Tibial artery (tissue), 4 donors: ENCODE measurements at regions not wholly inside any gene's neighbourhood (a gene's known extent, or its start where the extent isn't known, plus 50 kb on each side); places are given as distances from the start of the nearest gene placed in this dataset.

Source experiments
- DNase-seq, 2 donors: peaks; one replicate each; pipeline ENCODE4 v3.0.0-alpha.2; 2019
- H3K27ac ChIP-seq, 2 donors: fragments of 200-600 bp; sonication (generic) in 1 of 2; 1 replicate in 1 of 2; 2 replicates in 1 of 2; pipeline ENCODE4 v1.5.1; 2018 to 2019; ENCODE audit warnings: mild to moderate bottlenecking in 1 of 2
- H3K27me3 ChIP-seq, 2 donors: fragments of 200-600 bp; sonication (generic) in 1 of 2; one replicate each; pipeline versions ENCODE4 v1.5.1 to v1.6.0; 2016 to 2019
- H3K36me3 ChIP-seq, 3 donors: fragments of 200-600 bp; sonication (generic) in 2 of 3; one replicate each; pipeline ENCODE4 v1.5.1; 2016 to 2019; ENCODE audit warnings: mild to moderate bottlenecking in 2 of 3
- H3K4me1 ChIP-seq, 4 donors: fragments of 200-600 bp; sonication (generic) in 2 of 4; 1 replicate in 3 of 4; 2 replicates in 1 of 4; pipeline ENCODE4 v1.5.1; 2016 to 2019
- H3K4me3 ChIP-seq, 2 donors: fragments of 200-600 bp; sonication (generic) in 1 of 2; 1 replicate in 1 of 2; 2 replicates in 1 of 2; pipeline ENCODE4 v1.5.1; 2018 to 2019; ENCODE audit warnings: mild to moderate bottlenecking in 2 of 2
- H3K9me3 ChIP-seq, 3 donors: fragments of 200-600 bp; sonication (generic) in 1 of 3; one replicate each; pipeline ENCODE4 v1.5.1; 2016 to 2019
- CTCF ChIP-seq, 2 experiments: fragments of 200-600 bp in 1 of 2; fragments of 450-650 bp in 1 of 2; IDR thresholded peaks; one replicate each; pipeline ENCODE4 v1.5.1; 2017 to 2019; ENCODE audit warnings: antibody characterized with exemption in 2 of 2, mild to moderate bottlenecking in 1 of 2, moderate library complexity in 1 of 2
- intact Hi-C: fragments of 100-400 bp; cut with DNase I; formaldehyde crosslinking; loops from one replicate; pipeline ENCODE4 v1.15.0; 2023; ENCODE audit warnings: low total_unique reads

GRCh38 chr7:145696071-145696470 is 420.5 kb upstream of the CNTNAP2 start:
- no peaks in the 10 kb centered on the region for H3K9me3 ChIP-seq
- H3K4me1 ChIP-seq = no peaks in the 10 kb centered on the region
- H3K27ac ChIP-seq = no peak overlapping the region
- no peak for TF ChIP-seq CTCF (IDR thresholded peaks at IDR 0.05)
- DNase-seq = no peak
- intact Hi-C loops = no loop called here
- H3K27me3 ChIP-seq = no peaks in the 10 kb centered on the region
- H3K36me3 ChIP-seq = no peaks in the 10 kb centered on the region
- H3K4me3 ChIP-seq = no peak overlapping the region

GRCh38 chr7:145692237-145692950 is 424.2 kb upstream of the CNTNAP2 start:
- intact Hi-C loops = no loop called here
- no peak for TF ChIP-seq CTCF (IDR thresholded peaks at IDR 0.05)
- no peak for DNase-seq
- Histone ChIP-seq H3K27me3 (no peaks in the 10 kb centered on the region), H3K4me3 (no peak overlapping the region), H3K4me1 (no peaks in the 10 kb centered on the region), H3K9me3 (no peaks in the 10 kb centered on the region), H3K27ac (no peak overlapping the region), H3K36me3 (no peaks in the 10 kb centered on the region)

GRCh38 chr7:145691377-145691914 is 425.2 kb upstream of the CNTNAP2 start:
- Histone ChIP-seq H3K36me3 (no peaks in the 10 kb centered on the region), H3K27ac (no peak overlapping the region), H3K4me3 (no peak overlapping the region), H3K4me1 (no peaks in the 10 kb centered on the region), H3K9me3 (no peaks in the 10 kb centered on the region), H3K27me3 (no peaks in the 10 kb centered on the region)
- no peak for TF ChIP-seq CTCF (IDR thresholded peaks at IDR 0.05)
- no peak for DNase-seq
- intact Hi-C loops = no loop called here

GRCh38 chr7:145681646-145682045 is 435.0 kb upstream of the CNTNAP2 start:
- Histone ChIP-seq H3K9me3 (no peaks in the 10 kb centered on the region), H3K27ac (no peak overlapping the region), H3K27me3 (no peaks in the 10 kb centered on the region), H3K4me1 (no peaks in the 10 kb centered on the region), H3K4me3 (no peak overlapping the region), H3K36me3 (no peaks in the 10 kb centered on the region)
- DNase-seq = no peak
- TF ChIP-seq CTCF (IDR thresholded peaks at IDR 0.05) = no peak
- intact Hi-C loops = no loop called here

- no peak for DNase-seq
- Histone ChIP-seq H3K27me3 (no peaks in the 10 kb centered on the region), H3K36me3 (no peaks in the 10 kb centered on the region), H3K4me1 (no peaks in the 10 kb centered on the region), H3K27ac (no peak overlapping the region), H3K9me3 (no peaks in the 10 kb centered on the region), H3K4me3 (no peak overlapping the region)
- intact Hi-C loops = no loop called here
- TF ChIP-seq CTCF (IDR thresholded peaks at IDR 0.05) = no peak
Measured at GRCh38 chr7:145681159-145681558, 435.4 kb upstream of the CNTNAP2 start.
